GM03348 (cell line): ENCODE measurements at regions not wholly inside any gene's neighbourhood (a gene's known extent, or its start where the extent isn't known, plus 50 kb on each side); places are given as distances from the start of the nearest gene placed in this dataset.
A peak's percentile ranks its signal among the peaks of the same experiment; 100 is the strongest.
"Not testable (repeated sequence)": the region's sequence is repeated elsewhere in the genome, so short reads cannot be mapped to it uniquely, and the experiment has no call there.

Experiments
- DNase-seq: peaks from one replicate; pipeline ENCODE4 v3.0.0; 2012; ENCODE audit warnings: low spot score

GRCh38 chrX:4091046-4091760 is 377.8 kb upstream of the PRKX start:
- DNase-seq = no peak

- DNase-seq = no peak
Observed at GRCh38 chrX:4059893-4060292, 346.4 kb upstream of the PRKX start.

GRCh38 chrX:4043951-4044350 is 330.5 kb upstream of the PRKX start:
- no peak for DNase-seq

GRCh38 chrX:4035874-4036273 is 322.4 kb upstream of the PRKX start:
- DNase-seq = no peak

- no peak for DNase-seq
Observed at GRCh38 chrX:4028151-4028550, 314.7 kb upstream of the PRKX start.

GRCh38 chrX:4005281-4005680 is 291.8 kb upstream of the PRKX start:
- DNase-seq = no peak

GRCh38 chrX:4004822-4005221 is 291.4 kb upstream of the PRKX start:
- no peak for DNase-seq

GRCh38 chrX:3994315-3994714 is 280.9 kb upstream of the PRKX start:
- no peak for DNase-seq

GRCh38 chrX:3990569-3990968 is 277.1 kb upstream of the PRKX start:
- no peak for DNase-seq

- DNase-seq = not testable (repeated sequence)
Observed at GRCh38 chrX:3972104-3972858, 258.8 kb upstream of the PRKX start.

GRCh38 chrX:3968749-3969148 is 255.3 kb upstream of the PRKX start:
- no peak for DNase-seq

- DNase-seq = no peak
Observed at GRCh38 chrX:3963980-3964379, 250.5 kb upstream of the PRKX start.

- peak; percentile 5 for DNase-seq
Observed at GRCh38 chrX:3962511-3963311, 249.3 kb upstream of the PRKX start.

GRCh38 chrX:3960952-3961351 is 247.5 kb upstream of the PRKX start:
- DNase-seq = no peak

GRCh38 chrX:3951859-3952258 is 238.4 kb upstream of the PRKX start:
- DNase-seq = no peak

- DNase-seq = no peak
Observed at GRCh38 chrX:3950373-3950772, 236.9 kb upstream of the PRKX start.

- no peak for DNase-seq
Observed at GRCh38 chrX:3943965-3944364, 230.5 kb upstream of the PRKX start.

GRCh38 chrX:3940000-3940610 is 226.7 kb upstream of the PRKX start:
- DNase-seq = peak; percentile 42

GRCh38 chrX:3938587-3938986 is 225.1 kb upstream of the PRKX start:
- no peak for DNase-seq

GRCh38 chrX:3935196-3935595 is 221.7 kb upstream of the PRKX start:
- DNase-seq = not testable (repeated sequence)

GRCh38 chrX:3920424-3921017 is 207.1 kb upstream of the PRKX start:
- DNase-seq = not testable (repeated sequence)
